Left renal cortex interstitium (tissue), 4 donors: ENCODE measurements at regions not wholly inside any gene's neighbourhood (a gene's known extent, or its start where the extent isn't known, plus 50 kb on each side); places are given as distances from the start of the nearest gene placed in this dataset.
"Not testable (repeated sequence)": the region's sequence is repeated elsewhere in the genome, so short reads cannot be mapped to it uniquely, and the experiment has no call there.

Source experiments
- DNase-seq, 4 donors: peaks; one replicate each; pipeline ENCODE4 v3.0.0-alpha.2; 2013; ENCODE audit warnings: low read depth in 4 of 4, low spot score in 2 of 4, missing footprints in 1 of 4

GRCh38 chr7:89616829-89617228, 537.4 kb upstream of the STEAP1 start:
- not testable (repeated sequence) for DNase-seq

DNA sequence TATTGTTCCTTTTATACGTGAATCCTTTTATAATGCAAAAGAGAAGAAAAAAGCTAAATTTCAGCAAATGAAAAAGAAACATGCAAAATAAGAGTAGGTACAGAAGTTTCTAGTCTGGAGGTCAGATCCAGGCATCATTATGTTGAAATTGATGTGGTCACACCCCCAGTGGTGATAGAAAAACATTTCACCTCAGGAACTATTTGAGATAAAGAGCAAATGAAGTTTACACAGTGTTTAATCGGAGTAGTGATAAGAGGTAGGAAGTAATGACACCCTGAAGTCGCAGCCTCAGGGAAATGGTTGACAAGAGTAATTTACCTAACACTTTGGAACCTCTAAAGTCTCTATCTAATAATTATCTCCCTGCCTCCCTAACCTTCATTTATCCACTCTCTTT, 536.0 kb upstream of the STEAP1 start:
- no peak for DNase-seq

- no peak for DNase-seq
These were observed 532.2 kb upstream of the STEAP1 start for GRCh38 chr7:89621925-89622641.

GRCh38 chr7:89623018-89623672, 531.1 kb upstream of the STEAP1 start:
- peak in 3 of 4 donors; percentile 3 to 25 (median 6) for DNase-seq

- not testable (repeated sequence) for DNase-seq
These were observed 530.1 kb upstream of the STEAP1 start for GRCh38 chr7:89624155-89624554.

GRCh38 chr7:89648509-89648908, 505.8 kb upstream of the STEAP1 start:
- DNase-seq = no peak

DNA sequence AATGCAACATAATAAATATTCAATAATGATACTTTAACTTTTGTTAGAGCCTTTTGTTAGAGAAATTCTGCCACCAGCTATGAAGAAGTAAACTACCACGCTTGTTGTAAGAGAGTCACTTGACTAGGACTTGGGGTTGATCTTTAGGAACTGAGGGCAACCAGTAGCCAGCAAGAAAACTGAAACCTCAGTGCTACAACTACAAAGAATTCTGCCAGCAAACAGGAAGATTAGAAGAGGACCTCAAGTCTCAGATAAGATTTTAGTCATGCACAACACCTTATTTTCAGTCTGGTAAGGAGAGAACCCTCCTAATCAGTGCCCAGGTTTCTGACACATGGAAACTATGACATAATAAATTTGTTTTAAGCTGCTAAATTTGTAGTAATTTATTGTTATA, 498.3 kb upstream of the STEAP1 start:
- no peak for DNase-seq

- DNase-seq = no peak
These were observed 492.4 kb upstream of the STEAP1 start for GRCh38 chr7:89661876-89662275.

DNA sequence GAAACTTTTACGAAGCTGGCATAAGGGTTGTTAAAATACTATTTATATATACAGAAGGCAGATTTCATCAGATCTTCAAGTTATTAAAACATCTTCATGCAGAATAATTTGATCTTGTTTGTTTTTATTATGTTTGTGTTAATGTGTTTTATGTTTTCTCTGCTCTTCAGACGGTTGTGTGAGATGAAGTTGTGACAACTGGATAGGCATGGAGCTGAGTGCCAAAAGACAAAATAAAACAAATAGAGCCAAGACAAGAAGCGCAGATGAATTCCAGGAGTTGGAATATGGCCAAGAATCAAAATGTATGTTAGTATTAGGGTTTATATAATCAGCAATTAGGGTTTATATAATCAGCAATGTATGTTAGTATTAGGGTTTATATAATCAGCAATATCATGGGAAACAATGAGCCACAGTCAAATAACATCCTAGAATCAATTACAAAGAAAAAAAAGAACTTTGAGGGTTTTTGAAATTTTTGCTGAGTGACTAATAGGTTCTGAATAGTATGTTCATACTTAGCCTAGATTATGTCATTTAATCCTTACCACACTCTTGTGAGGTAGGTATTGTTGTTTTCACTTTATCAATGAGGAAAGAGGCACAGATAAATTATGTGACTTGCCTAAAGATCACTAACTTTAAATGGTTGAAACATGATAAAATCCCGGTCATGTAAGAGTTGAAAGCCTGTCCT, 488.0 kb upstream of the STEAP1 start:
- DNase-seq = no peak

DNA sequence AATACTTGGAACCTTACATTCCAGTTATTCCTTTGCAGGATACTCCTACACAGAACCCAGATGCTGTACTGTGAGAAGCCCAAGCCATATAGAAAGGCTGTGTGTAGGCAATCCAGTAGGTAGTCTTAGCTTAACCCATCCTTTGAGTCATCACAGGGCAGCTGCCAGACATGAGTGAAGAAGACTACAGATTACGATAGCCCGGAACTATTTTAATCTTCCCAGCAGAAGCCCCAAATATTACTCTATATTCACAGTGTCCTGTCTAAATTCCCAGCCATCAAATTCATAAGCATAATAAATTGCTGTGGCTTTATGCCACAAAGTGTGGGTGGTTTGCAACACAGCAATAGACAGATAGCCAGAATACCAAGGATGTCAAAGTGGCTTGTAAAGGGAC, 474.1 kb upstream of the STEAP1 start:
- no peak for DNase-seq

DNA sequence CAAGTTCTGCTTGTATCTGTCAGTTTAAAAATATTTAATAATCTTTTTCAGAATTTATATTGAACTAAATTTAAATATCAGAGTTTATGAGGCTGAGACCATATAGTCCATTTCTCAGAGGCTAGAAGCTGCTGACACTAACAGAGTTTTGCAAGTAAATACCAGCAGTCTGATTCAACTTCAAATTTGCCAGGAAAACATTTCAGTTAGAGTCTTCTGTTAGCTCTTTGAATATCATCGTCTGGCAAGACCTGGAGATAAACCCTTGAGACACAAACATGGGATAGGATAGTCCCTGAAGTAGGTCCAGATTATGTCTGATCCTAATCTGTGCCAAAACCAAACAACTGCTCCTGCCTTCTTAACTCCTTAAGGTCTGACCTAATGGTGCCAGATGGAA, 472.8 kb upstream of the STEAP1 start:
- no peak for DNase-seq

DNA sequence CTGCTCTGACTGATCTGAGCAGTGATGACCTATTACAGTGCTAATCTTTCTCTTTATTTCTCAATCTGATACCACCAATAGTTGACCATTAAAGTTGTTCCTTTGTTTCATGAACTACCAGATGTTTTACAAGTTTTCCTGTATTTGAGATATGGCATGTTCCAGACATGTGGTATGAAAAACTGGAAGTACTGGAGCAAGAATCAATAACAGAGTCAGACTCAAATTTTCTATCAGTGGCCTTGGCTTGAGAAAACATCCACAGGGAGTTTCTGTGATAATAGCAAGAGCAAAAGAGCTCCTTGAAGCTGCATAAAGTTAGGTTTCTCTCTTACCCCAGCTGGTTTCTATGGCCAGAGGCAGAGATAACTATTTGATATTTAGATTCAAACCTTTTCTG, 469.0 kb upstream of the STEAP1 start:
- DNase-seq = no peak

GRCh38 chr7:89687211-89687610, 467.1 kb upstream of the STEAP1 start:
- DNase-seq = no peak

- no peak for DNase-seq
These were observed 459.0 kb upstream of the STEAP1 start for GRCh38 chr7:89695241-89695640.

DNA sequence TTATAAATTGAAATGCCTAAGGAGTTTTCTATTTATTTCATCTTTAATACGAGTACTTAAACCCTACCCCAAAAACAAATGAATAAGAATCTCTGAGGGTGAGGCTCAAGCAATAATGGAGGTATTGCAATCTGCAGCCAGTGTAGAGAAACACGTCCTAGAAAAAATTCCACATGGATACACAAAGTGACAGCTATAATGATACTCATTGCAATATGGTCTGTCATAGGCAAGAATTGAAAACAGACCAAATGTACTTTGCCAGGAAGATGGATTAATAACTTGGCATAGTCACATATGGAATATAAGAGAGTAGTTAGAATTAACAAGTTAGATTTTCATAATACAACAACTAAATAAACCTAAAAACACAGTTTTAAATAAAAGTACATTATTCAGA, 440.1 kb upstream of the STEAP1 start:
- no peak for DNase-seq

DNA sequence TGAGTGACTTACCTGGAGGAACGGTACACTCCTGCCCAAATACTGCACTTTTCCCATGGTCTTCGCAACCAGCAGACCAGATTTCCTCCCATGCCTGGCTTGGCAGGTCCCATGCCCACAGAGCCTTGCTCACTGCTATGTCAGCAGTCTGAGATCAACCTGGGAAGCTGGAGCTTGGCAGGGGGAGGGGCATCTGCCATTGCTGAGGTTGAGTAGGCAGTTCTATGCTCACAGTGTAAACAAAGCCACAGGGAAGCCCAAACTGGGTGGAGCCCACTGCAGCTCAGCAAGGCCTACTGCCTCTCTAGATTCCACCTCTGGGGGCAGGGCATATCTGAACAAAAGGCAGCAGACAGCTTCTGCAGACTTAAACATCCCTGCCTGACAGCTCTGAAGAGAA, 435.3 kb upstream of the STEAP1 start:
- DNase-seq = not testable (repeated sequence)

DNA sequence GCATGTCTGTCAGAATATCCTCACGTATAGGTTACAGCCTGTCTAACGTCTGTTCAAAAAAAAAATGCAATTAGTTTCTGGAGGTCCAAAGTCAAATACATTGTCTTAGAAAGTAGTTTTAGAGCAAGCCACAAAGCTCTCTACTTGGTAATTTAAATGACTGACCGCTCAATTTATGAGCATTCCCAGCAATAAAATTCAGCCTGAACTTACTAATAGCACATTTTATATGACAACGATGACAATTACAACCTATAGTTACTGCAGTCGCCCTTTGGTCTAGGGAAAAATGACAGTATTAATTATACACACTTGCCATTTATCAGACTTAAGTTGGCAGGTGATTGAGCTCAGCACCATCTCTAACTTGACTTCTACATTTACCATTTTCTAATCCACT, 425.8 kb upstream of the STEAP1 start:
- DNase-seq = no peak

GRCh38 chr7:89731751-89732445, 422.4 kb upstream of the STEAP1 start:
- no peak for DNase-seq

GRCh38 chr7:89738549-89738948, 415.7 kb upstream of the STEAP1 start:
- DNase-seq = no peak

- DNase-seq = no peak
These were observed 396.4 kb upstream of the STEAP1 start for GRCh38 chr7:89757910-89758309.

GRCh38 chr7:89760690-89761089, 393.6 kb upstream of the STEAP1 start:
- no peak for DNase-seq
